Activated CD4-positive, alpha-beta T cell treated with anti-CD3 and anti-CD28 coated beads, Interleukin-2, amount 50 U/mL, for 24 hours (primary cell): ENCODE measurements at regions not wholly inside any gene's neighbourhood (a gene's known extent, or its start where the extent isn't known, plus 50 kb on each side); places are given as distances from the start of the nearest gene placed in this dataset.

Source experiments
- DNase-seq, 2 donors: peaks; one replicate each; pipeline ENCODE4 v3.0.0-alpha.2; 2020; ENCODE audit warnings: low read depth in 1 of 2, low spot score in 1 of 2

DNA sequence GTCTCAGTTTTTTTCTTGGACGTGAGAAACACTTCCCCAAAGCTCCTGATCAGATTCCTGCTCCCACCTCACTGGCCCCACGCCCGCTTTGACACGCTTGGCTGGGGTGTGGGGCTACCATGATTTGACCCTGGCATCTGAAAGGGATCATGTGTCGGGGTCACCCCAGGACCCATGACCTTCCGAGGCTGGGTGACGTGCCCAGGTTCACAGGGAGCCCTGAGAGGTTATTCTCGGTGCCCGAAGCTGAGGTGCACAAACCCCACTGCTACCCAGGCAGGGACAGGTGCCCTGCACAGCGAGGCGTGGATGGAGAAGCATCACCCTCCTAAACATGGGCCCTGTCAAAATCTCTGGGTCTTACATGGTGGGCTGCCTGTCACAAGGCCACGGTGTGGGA is 404.1 kb downstream of the GALR1 start:
- no peak for DNase-seq

DNA sequence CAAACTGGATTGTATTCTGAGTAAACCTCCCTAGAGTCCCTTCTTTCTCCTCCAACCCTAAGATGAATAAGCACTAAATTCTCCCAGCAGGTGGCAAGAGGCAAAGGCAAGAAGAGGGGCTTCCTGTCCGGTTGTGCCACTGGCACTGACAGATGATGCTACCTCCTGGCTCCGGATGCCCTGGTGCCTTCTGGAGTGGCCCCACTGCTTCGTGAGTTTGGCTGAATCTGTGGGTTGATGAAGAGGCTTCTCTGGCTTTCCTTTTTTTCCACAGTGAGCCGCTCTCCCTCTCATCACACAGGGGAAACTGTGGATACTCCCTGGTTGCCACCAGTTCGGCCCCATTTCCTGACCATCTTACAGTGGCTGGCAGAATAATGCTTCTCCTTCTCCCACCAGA is 404.7 kb downstream of the GALR1 start:
- no peak for DNase-seq

DNA sequence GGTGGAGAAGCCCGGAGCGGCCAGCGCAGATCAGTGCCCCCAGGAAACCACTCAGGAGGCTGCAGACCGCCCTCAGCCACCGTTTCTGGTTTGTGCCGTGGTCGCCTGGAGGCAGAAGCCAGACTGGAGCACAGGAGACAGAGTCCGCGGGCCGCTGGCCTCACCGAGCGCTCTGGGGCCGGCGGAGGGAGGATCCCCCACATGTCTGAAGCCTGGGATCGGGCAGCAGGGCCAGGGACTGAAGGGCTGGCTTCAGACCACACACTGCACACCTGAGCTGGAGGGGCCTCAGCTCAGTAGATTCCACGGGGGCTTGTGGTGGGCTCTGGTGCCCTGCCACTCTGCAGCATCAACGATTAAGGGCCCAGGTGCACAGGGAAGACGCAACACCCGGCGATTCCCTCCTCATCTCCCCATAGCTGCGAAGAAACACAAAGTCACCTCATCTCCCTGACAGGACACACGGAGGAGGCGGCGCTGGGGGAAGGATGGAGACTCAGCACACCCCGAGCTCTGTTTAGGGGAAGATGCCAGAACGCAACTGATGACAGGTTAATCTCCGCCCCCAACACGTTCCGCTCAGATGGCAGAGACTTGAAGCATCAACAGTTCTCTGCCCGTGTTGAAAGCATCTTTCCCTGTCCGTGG is 408.1 kb downstream of the GALR1 start:
- DNase-seq = no peak

DNA sequence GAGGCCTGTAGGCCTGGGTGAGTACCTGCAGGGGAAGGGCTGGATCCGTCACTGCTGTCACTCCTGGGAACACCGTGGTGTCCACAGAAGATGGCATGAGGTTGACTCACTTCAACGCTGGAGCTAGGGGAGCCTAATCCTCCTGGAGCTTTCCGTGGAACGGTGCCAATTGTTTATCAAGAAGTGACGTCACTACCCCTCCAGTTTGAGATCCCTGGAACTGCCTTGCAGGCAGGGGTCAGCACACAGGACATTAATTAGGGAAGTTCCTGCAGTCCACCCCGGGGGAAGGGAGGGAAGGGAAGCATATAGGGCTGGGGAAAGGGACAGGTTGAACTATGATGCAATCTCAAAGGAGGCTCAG is 408.6 kb downstream of the GALR1 start:
- DNase-seq = no peak

DNA sequence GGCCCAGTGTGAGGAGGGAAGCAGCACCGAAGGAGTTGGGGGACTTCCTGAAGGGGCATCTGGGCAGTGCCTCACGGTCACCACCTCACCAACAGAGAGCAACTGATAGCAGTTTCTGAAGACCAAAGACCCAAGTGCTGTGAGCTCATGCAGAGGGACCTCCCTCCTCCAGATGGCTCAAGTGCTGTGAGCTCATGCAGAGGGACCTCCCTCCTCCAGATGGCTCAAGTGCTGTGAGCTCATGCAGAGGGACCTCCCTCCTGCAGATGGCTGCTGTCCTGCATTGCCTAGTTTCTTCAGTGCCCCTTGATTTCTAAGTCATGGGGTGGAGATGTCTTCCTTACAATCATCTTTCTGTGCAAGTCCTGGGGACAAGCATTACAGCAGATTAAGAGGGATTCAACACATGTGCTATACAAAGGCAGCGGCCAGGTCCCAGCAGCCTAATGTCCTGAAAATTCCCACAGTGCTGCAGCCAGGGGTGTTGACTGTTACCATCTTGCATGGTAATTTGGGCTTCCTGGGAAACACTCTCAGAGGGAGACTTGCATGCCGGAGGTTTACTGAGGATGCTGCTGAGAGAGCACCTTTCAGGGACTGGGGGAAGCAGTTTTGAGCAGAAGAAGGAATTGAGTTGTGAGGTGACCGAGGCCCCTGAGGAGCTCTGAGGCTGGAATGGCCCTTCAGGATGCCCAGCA is 409.3 kb downstream of the GALR1 start:
- DNase-seq = no peak

DNA sequence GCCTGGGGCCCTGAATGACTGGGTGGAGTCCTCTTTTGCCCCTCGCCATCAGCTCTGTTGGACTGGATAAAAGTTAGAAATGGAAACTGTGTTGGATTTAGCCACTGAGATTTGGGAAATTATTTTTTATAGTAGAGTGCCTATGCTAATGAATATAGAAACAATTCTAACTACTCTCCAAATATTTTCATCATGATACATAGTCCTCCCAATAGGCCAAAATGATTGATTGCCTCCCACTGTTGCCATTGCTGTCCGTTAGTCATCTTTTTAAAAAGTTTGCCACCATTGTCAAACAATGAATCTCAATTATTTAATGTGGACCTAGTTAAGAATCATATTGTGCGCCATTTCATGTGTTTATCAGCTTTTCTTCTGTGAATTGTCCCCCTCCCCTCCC is 417.0 kb downstream of the GALR1 start:
- no peak for DNase-seq

DNA sequence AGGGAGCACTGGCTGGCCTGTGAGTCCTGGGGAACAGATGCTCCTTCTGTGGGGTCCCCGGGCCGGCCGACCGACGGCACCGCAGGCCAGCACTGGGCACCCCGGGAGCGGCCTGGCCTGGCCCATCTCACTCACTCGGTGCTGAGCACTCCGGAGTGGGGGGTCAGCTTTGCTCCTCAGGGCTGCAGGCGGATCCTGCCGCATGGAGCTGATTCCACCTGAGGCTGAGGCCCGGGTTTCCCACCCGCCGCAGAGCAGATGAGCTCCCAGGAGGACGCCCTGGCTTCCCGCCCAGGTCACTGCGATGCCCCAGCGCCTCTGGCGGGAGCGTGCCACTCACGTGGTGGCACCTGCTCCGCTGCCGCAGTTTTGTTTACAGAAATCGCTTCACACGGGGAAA is 418.6 kb downstream of the GALR1 start:
- DNase-seq = no peak

DNA sequence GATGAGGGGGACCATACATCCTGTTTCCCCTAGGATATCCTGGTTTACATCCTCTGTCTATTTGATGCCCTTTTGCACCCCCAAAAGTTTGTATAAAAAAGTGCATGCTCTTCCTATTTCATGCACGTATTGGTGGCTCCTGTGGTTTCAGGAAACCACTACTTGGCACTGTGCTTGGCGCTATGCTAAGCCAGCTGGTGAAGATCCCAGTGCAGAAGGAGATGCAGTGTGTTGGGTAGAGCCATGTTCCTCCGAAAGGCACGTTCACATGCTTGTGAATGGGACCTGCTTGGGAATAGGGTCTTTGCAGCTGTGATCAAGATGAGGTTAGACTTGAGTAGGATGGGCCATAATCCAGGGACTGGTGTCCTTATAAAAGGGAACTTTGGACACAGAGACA is 419.7 kb downstream of the GALR1 start:
- DNase-seq = no peak

DNA sequence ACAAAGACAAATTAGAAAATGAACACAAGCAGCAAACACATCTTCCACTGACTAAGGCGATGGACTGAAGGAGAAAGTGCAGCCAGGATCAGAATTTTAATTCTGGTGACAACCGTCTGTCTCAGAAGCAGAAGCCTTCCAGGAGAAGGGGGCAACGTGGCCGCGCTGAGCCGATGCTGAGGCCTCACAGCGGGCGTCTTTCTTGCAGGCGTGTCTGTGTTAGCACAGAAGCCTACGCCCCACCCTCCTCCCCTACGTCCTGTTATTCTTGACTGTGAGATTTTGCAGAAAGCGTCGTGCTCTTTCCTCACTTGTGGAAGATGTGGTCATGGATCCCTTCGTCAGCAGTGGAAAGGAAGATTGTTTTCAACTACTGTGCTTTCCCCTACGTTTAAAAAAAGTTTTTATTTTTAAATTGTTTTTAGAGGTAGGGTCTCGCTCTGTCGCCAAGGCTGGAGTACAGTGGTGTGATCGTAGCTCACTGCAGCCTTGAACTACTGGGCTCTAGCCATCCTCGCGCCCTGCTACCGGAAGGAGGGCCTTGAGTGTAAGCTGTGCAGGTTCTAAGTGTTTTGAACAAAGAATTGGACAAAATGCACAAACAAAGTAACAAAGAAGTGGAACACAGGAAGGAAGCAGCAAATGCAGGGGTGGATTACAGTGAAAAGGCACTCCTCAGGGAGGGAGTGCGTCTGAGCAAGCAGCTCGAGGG is 422.0 kb downstream of the GALR1 start:
- no peak for DNase-seq

DNA sequence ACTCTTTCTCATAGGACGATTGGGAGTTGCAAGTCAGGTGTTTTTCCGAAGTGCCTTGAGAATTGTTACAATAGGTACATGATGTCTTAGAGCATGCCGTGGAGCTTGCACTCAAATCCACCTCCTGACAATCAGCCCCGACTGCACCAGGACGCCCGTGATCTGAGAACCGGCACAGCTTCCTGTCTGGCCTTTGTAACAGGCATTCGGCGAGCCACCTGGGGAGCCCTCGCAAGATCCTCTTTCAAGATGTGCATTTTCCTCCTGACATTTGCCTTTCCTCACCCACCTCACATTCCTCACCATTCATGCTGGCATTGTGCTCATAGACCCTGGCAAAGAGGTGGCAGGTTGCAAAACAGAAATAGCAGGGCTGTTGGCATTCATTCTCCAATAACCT is 427.3 kb downstream of the GALR1 start:
- no peak for DNase-seq

DNA sequence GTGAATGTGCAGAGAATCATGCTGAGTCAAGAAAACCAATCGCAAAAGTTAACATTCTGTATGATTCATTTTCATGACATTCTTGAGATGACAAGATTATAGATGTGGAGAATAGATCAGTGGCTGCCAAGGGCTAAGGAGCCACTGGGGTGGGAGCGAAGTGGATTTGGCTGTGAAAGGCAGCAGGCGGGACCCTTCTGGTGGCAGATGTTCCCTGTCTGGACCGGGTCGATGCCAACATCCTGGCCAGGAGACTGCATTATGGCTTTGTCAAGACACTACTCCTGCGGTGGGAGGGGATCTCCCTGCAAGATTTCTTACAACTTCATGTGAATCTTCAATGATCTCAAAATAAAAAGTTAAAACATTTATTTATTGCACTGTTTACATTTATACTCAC is 427.9 kb downstream of the GALR1 start:
- DNase-seq = no peak

DNA sequence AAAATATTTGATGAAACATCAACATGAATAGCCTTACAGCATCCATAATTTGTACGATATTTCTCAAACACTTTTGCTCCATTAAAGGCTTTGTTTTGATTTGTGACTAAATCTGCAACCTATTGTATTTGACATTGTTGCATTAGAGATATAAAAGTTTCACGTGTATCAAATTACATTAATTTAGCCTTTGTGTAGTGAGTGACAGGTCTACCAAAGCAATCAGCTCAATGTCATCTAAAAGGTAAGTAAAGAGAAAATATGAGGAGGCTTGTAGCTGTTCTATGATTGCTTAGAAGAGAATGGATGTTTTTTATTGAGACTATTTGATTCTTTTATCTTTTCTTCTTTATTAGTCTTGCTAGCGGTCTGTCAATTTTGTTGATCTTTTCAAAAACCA is 430.2 kb downstream of the GALR1 start:
- DNase-seq = no peak

DNA sequence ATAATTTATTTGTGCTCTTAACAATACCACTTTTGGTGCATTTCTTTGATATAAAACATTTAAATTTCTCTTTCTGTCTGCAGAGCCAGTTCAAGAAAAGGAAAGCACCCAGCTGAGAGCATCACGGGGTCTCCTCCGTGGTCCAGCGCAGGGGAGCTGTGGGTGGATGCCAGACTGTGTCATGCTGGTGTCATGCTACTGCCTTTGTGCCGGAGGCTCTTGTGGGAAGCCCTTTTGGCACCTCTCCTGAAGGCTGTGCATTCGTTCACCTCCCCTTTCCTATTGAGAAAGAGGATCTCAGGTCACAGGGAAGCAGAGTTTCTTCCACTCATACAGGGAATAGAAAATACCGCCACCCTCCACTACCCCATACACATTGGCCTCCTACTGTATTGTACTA is 450.4 kb downstream of the GALR1 start:
- DNase-seq = no peak

DNA sequence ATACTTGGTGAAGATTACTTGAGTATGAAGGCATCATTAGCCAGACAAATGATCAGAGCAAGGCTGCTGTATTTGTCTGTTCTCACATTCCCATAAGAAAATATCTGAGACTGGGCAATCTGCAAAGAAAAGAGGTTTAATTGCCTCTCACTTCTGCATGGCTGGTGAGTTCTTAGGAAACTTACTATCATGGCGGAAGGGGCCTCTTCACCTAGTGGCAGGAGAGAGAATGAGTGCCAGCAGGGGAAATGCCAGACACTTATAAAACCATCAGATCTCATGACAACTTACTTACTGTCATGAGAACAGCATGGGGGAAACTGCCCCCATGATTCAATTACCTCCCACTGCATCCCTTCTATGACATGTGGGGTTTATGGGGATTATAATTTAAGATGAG is 452.3 kb downstream of the GALR1 start:
- no peak for DNase-seq

DNA sequence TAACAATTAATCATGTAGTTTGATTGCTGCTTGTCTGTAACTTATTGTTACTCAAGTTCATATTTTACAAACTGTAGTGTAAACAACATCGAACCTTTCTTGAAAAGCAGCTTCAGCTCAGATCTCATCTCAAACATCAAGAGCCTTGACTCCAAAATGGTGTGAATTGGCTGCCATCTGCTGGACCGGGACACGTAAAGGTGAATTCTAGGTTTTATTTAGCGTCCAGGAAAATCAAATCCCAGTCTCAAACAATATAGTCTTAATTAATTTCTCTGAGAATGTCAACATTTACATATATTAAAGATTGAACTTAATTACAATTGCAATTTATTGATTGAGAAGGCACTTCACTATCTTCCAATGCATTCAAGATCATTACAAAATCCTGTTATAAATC is 453.0 kb downstream of the GALR1 start:
- no peak for DNase-seq

DNA sequence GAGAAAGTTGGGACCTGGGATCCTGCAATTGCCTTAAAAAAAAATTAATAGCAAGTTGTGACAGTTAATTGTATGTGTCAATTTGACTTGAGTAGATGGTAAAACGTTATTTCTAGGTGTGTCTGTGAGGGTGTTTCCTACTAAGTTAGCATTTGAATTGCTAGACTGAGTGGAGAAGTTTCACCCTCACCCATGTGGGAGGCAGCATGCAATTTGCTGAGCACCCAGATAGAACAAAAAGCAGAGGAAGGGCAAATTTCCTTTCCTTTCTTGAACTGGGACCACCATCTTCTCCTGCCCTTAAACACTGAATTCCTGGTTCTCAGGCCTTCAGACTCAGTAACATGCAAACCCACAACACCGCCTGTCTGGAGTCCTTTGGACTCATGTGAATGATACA is 455.7 kb downstream of the GALR1 start:
- DNase-seq = no peak

DNA sequence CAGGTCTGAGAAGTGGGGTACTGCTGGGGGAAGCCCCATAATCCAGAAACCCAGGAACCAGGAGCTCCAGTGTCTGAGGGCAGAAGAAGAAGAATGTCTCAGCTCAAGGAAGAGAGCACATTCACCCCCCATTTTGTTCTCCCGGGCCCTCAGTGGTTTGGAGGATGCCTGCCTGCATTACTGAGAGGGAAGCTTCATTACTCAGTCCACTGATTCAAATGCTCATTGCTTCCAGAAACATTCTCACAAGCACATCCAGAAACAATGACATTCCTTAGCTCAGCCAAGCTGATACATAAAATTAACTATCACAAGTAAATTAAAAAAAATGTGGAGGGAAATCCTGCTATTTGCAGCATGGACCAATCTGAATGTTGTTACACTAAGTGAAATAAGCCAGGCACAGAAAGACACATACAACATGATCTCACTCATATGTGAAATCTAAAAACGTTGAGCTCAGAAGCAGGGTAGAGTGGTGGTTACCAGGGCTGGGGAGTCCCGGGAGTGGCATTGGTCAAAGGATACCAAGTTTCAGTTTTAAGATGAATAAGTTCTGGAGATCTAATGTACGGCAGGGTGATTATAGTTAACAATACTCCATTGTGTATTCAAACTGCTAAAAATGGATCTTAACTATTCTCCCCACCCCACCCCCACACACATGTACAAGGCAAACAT is 459.3 kb downstream of the GALR1 start:
- no peak for DNase-seq

DNA sequence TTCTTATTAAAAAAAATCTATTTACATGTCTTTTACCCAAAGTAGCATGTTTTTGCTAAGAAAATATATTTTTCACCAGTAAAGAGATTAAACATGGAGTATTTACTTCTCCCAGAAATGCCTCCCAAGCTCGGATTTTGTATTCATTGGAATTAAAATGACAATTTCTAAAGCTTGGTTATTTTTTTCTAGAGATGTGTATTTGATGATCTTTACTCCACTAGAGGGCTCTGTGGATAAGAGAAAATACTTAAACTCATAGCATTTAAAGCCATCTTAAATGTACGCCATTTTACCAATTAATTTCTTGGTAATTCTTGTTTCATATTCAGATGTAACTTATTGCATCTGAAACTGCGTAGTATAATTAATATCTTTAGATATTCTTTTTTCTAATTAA is 461.4 kb downstream of the GALR1 start:
- no peak for DNase-seq

DNA sequence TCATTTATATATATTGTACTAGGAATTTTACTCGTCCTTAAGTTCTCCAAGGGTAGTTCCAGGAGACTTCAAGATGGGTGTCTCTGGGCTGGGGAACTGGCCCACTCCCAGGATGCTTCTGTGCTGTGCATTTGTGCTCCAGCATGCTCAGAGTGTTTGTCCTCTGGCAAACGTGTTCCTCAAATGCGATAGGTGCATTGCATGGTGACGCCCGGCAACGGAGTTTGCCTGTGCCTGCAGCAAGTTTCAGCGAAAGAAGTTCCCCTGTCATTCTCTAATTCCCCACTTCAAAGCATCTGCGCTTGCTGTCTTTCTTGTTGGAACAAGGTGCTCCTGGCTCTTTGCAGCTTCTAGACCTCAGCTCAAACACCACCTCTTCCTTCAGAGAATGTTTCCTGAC is 465.1 kb downstream of the GALR1 start:
- no peak for DNase-seq

DNA sequence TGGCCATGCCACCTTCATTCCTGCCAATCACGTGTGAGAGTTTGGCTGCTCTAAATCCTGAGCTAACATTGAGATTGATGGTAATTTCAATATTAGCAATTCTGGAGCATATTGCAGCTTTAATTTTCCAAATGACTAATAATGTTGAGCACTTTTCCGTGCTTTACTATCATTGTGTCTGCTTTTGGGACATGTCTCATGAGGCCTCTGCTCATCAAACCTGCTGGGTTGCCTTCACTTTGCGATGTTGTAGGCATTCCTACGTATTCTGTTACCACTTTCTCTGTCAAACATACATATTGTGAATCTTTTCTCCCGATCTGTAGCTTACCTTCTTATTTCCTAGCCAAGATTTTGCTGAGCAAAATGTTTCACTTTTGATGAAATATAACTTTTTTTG is 466.6 kb downstream of the GALR1 start:
- no peak for DNase-seq

DNA sequence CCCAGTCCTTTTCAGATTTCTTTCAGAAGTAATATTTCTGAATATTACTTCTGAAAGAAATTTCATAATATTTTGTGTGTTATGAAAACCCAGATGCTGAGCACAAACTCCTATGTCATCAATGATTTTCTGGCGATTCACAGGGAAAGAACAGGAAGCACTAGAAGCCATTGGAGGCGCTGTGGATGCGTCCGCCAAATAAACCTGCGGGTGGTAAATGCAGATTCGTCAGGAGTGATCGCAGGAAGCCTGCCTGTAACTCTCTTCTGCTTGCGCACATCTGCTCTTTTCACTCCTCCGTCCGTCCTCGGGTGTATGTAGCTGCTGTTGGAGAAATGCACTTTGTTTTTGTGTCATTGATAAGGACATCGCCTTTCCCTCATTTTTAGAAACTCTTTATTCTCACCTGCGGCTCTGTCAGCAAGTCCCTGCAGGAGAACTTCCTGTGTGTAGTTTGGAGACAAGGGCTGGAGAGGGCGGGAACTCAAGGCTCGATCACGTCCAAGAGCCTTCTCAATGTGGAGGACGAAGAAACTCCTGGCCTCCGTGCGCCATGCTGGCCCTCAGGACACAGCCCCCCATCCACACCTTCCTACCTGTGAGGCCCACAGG is 483.8 kb downstream of the GALR1 start:
- no peak for DNase-seq

DNA sequence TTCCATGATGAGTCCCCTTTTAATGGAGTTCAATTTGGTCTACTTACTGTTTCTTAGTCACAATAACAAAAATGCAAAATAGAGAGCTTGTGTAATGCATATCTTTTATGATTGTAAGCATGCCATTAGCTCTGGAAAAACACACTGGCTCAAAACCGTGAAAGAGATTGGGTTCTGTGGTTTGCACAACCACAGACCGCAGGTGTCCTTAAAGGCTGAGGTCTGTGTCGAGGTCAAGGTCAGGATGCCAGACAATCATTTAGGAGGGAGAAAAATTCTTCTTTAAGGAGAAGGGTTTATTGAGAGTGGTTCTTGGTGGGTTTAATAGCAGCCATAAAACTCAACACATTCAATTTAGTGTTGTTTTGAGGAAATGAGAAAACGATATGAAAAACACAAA is 487.2 kb downstream of the GALR1 start:
- no peak for DNase-seq
